Heart right ventricle (tissue), 16 donors: ENCODE measurements at regions not wholly inside any gene's neighbourhood (a gene's known extent, or its start where the extent isn't known, plus 50 kb on each side); places are given as distances from the start of the nearest gene placed in this dataset.

Experiments used
- ATAC-seq, 8 donors: fragments of 200-7000 bp; cut with Tn5 transposase; one replicate each; pipeline ENCODE4 v1.9.1; 2020; ENCODE audit warnings: mild to moderate bottlenecking in 8 of 8, moderate library complexity in 8 of 8, moderate number of reproducible peaks in 1 of 8
- DNase-seq, 2 donors: peaks; one replicate each; pipeline ENCODE4 v3.0.0-alpha.2; 2020
- H3K27ac ChIP-seq, 10 donors: fragments of 200-600 bp; sonication (generic) in 2 of 10; one replicate each; pipeline versions ENCODE4 v1.5.0 to v1.8.0; 2020 to 2022; ENCODE audit warnings: mild to moderate bottlenecking in 3 of 10
- H3K27me3 ChIP-seq, 7 donors: fragments of 200-600 bp; one replicate each; pipeline ENCODE4 v1.8.0; 2021 to 2022; ENCODE audit warnings: mild to moderate bottlenecking in 2 of 7
- H3K36me3 ChIP-seq, 9 donors: fragments of 200-600 bp; sonication (generic) in 1 of 9; one replicate each; pipeline versions ENCODE4 v1.5.0 to v1.8.0; 2020 to 2022; ENCODE audit warnings: mild to moderate bottlenecking in 2 of 9
- H3K4me1 ChIP-seq, 9 donors: fragments of 200-600 bp; sonication (generic) in 1 of 9; one replicate each; pipeline versions ENCODE4 v1.5.0 to v1.8.0; 2020 to 2022; ENCODE audit warnings: mild to moderate bottlenecking in 4 of 9
- H3K4me3 ChIP-seq, 10 donors: fragments of 200-600 bp; sonication (generic) in 2 of 10; one replicate each; pipeline versions ENCODE4 v1.5.0 to v1.8.0; 2020 to 2022; ENCODE audit warnings: mild to moderate bottlenecking in 7 of 10, moderate library complexity in 2 of 10
- H3K9me3 ChIP-seq, 11 donors: fragments of 200-600 bp in 10 of 11; sonication (generic) in 2 of 11; one replicate each; pipeline versions ENCODE4 v1.5.0 to v1.8.0; 2013 to 2022; ENCODE audit warnings: mild to moderate bottlenecking in 2 of 11, control low read depth in 1 of 11, moderate library complexity in 1 of 11
- WGBS, 2 donors: extraction: QIAGEN DNeasy Blood & Tissue Kit; methylation state at CpG; one replicate each; pipeline ENCODE4 v1.1.7; 2013; ENCODE audit warnings: inconsistent platforms in 1 of 2; 5-methylcytosine and 5-hydroxymethylcytosine counted together
- intact Hi-C, 10 donors: fragments of 100-400 bp; cut with DNase I; formaldehyde crosslinking; loops; one replicate each; pipeline versions ENCODE4 v1.11.1 to v1.14.2; 2022
- TF ChIP-seq, protein P1 (sequence below), 9 donors: fragments of 200-600 bp; sonication (generic) in 2 of 9; IDR thresholded peaks; one replicate each; pipeline versions ENCODE4 v1.5.0 to v1.8.0; 2021 to 2022; ENCODE audit warnings: antibody characterized with exemption in 9 of 9, mild to moderate bottlenecking in 5 of 9, moderate library complexity in 1 of 9
- donor health status: Arrhythmogenic right ventricular cardiomyopathy.
- donor health status: ischemic (EF 13 %, LVEDD 7.1; RV severe dilation, severe dysfunction).
- donor health status: healthy with polysubstance abuse.
- donor health status: DM: no; HTN: yes; CAD: no.
- donor health status: DM: no; HTN: no; CAD: no.
- donor health status: ischemic (EF 25% LVEDD 6.9; RV normal size, moderate dysfunction).
- donor health status: ischemic (EF 25% LVEDD 5.7; RV mildly dilated, moderate dysfunction).
- donor health status: healthy.
- donor health status: DM: yes; HTN: yes; CAD: no.
- donor health status: Ischemic cardiomyopathy.
- donor health status: ischemic (EF 35%, LVEDD 5.7; RV mildly dilated, moderate dysfunction).
- donor health status: nonischemic (EF 11% LVEDD 7.7; RV severe dilation, severe dysfunction).
- donor health status: DM: yes; HTN: yes; CAD: no.
- donor health status: PGD.
- donor health status: ischemic (EF 29% LVEDD 5.4; RV normal size, mild dysfunction).
- donor health status: nonischemic (EF 23%, LVEDD 6.1; RV moderate dilation, normal function).

DNA sequence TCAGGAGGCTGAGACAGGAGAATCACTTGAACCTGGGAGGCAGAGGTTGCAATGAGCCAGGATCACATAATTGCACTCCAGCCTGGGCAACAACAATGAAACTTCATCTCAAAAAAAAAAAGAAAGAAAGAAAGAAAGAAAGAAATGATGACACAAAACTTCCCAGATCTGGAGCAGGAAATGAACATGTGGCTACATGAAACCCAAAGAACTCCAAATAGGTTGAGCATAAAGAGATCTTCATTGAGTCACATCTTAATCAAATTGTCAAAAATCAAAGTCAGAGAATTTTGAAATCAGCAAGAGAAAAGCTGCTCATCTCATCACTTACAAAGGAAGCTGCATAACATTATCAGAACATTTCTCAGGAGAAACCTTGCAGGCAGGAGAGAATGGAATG is 247.0 kb downstream of the IBTK start:
- Histone ChIP-seq H3K4me1 (peaks cover 0 to 25% (median 0%) of the 10 kb centered on the region in 9 donors), H3K9me3 (peaks cover 0 to 5% (median 0%) of the 10 kb centered on the region in 11 donors), H3K36me3 (no peaks in the 10 kb centered on the region), H3K27me3 (no peaks in the 10 kb centered on the region), H3K4me3 (no peak overlapping the region), H3K27ac (no peak overlapping the region)
- intact Hi-C loops = loop anchor here in 2 of 10 donors (10.0 kb wide), 2 partner anchors 106 to 246 kb away; partner anchors contain the start of gene TENT5A (in 1 of the 2)
- DNase-seq = no peak
- TF ChIP-seq, protein P1, sequence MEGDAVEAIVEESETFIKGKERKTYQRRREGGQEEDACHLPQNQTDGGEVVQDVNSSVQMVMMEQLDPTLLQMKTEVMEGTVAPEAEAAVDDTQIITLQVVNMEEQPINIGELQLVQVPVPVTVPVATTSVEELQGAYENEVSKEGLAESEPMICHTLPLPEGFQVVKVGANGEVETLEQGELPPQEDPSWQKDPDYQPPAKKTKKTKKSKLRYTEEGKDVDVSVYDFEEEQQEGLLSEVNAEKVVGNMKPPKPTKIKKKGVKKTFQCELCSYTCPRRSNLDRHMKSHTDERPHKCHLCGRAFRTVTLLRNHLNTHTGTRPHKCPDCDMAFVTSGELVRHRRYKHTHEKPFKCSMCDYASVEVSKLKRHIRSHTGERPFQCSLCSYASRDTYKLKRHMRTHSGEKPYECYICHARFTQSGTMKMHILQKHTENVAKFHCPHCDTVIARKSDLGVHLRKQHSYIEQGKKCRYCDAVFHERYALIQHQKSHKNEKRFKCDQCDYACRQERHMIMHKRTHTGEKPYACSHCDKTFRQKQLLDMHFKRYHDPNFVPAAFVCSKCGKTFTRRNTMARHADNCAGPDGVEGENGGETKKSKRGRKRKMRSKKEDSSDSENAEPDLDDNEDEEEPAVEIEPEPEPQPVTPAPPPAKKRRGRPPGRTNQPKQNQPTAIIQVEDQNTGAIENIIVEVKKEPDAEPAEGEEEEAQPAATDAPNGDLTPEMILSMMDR (IDR thresholded peaks at IDR 0.05) = no peak
- no peak for ATAC-seq

DNA sequence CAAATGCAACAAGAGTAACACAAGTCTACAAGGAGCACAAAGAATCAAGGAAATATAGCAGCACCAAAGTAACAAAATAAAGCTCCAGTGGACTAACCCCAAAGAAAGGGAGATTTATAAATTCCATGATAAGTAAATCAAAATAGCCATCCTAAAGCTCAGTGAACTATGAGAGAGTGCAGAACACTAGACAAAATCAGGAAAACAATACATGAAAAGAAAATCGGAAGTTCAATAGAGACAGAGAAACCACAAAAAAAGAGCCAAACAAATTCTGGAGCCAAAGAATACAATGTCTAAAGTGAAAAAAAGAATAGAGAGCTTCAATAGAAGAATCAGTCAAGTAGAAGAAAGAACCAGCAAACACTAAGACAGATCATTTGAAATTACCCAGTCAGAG is 247.3 kb upstream of the TENT5A start:
- no peak overlapping the region for H3K27ac ChIP-seq
- no peaks in the 10 kb centered on the region for H3K27me3 ChIP-seq
- no peak overlapping the region for H3K4me3 ChIP-seq
- DNase-seq (no peak), ATAC-seq (no peak)
- H3K36me3 ChIP-seq = no peaks in the 10 kb centered on the region
- TF ChIP-seq, protein P1 (IDR thresholded peaks at IDR 0.05) = no peak
- intact Hi-C loops = loop anchor here in 2 of 10 donors (10.0 kb wide), 2 partner anchors 105 to 245 kb away; partner anchors contain the start of gene TENT5A (in 1 of the 2)
- 74 to 88% methylated on average over 1 of the region's 1 CpG for WGBS, 2 donors
- H3K4me1 ChIP-seq = peaks cover 0 to 31% (median 0%) of the 10 kb centered on the region in 9 donors
- no peaks in the 10 kb centered on the region for H3K9me3 ChIP-seq

DNA sequence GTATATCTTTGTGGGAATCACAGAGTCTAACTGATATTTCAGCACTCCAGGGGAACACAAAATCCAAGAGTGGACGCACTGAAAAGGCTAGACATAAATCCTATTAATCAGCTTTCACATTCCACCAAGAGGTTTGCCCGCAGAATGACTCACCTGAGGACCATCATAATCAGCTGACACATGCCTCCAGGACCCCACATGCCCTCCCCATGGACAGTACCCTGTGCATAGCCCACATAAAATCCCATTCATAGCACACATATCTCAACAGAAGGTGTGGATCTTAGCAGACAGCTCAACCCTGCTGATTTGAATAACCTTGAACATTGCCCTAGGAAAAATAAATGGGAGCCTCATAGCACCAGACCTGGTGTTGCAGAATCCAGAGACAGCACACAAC is 246.8 kb upstream of the TENT5A start:
- TF ChIP-seq, protein P1 (IDR thresholded peaks at IDR 0.05) = no peak

DNA sequence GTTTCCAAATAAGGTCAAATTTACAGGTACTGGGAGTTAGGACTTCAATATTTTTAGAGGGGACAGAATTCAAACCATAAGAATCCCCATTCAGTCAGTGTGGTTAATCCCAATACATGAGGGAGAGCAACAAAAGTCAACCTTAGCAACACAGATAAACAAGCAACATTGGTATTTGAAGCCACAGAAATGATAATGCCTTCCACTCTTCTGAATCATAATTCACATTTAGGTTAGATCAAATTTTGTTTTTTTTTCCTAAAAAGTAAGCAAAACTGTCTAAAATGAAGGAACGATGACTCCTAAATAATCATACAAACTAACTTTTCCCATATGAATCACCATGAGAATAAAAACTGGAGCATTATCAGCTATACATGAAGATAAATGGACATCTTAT is 246.0 kb upstream of the TENT5A start:
- WGBS, 2 donors = 94 to 95% methylated on average over 1 of the region's 1 CpG
- H3K27me3 ChIP-seq = no peaks in the 10 kb centered on the region
- no peak overlapping the region for H3K4me3 ChIP-seq
- intact Hi-C loops = no loop called here
- H3K36me3 ChIP-seq = no peaks in the 10 kb centered on the region
- no peak for ATAC-seq
- TF ChIP-seq, protein P1 (IDR thresholded peaks at IDR 0.05) = no peak
- peaks cover 0 to 31% (median 0%) of the 10 kb centered on the region in 9 donors for H3K4me1 ChIP-seq
- H3K9me3 ChIP-seq = no peaks in the 10 kb centered on the region
- no peak for DNase-seq
- H3K27ac ChIP-seq = peak overlapping the region in 1 of 10 donors; percentile 83

More for the DNA sequence above, 246.8 kb upstream of the TENT5A start:
- DNase-seq = no peak
- Histone ChIP-seq H3K27ac (no peak overlapping the region), H3K9me3 (no peaks in the 10 kb centered on the region), H3K36me3 (no peaks in the 10 kb centered on the region), H3K4me1 (peaks cover 0 to 31% (median 0%) of the 10 kb centered on the region in 9 donors), H3K27me3 (no peaks in the 10 kb centered on the region), H3K4me3 (no peak overlapping the region)
- no peak for ATAC-seq
- 91 to 98% methylated on average over 2 of the region's 2 CpGs for WGBS, 2 donors
- intact Hi-C loops = no loop called here
